WERI-Rb-1 (cell line): ENCODE measurements at regions not wholly inside any gene's neighbourhood (a gene's known extent, or its start where the extent isn't known, plus 50 kb on each side); places are given as distances from the start of the nearest gene placed in this dataset.
"Not testable (repeated sequence)": the region's sequence is repeated elsewhere in the genome, so short reads cannot be mapped to it uniquely, and the experiment has no call there.

Experiments used
- DNase-seq: peaks from one replicate; pipeline ENCODE4 v3.0.0-alpha.2; 2020
- H3K27ac ChIP-seq: fragments of 250-450 bp; sonication (Bioruptor Pico); 2 replicates; pipeline ENCODE4 v1.5.1; 2020; ENCODE audit warnings: mild to moderate bottlenecking, moderate library complexity
- H3K27me3 ChIP-seq: fragments of 250-450 bp; sonication (Bioruptor Pico); 2 replicates; pipeline ENCODE4 v1.5.1; 2021; ENCODE audit warnings: mild to moderate bottlenecking, low read depth, moderate library complexity; ENCODE audit not compliant: insufficient read depth, severe bottlenecking
- H3K36me3 ChIP-seq: fragments of 250-450 bp; sonication (Bioruptor Pico); 2 replicates; pipeline ENCODE4 v1.5.1; 2020; ENCODE audit warnings: mild to moderate bottlenecking, moderate library complexity
- H3K4me3 ChIP-seq: 2 replicates; pipeline ENCODE4 v1.5.1; 2011; ENCODE audit warnings: low read depth, mild to moderate bottlenecking, control low read depth, low read length
- H3K9me3 ChIP-seq: fragments of 250-450 bp; sonication (Bioruptor Pico); 2 replicates; pipeline ENCODE4 v1.5.1; 2021; ENCODE audit warnings: mild to moderate bottlenecking, moderate library complexity; ENCODE audit not compliant: severe bottlenecking
- CTCF ChIP-seq: IDR thresholded peaks from 2 replicates; pipeline ENCODE4 v1.5.1; 2011; ENCODE audit warnings: low read depth, mild to moderate bottlenecking, control low read depth, inconsistent platforms, low read length

- no peak for TF ChIP-seq CTCF
- H3K27ac ChIP-seq, result no peak overlapping the region
- H3K9me3 ChIP-seq, result peaks cover 3% of the 10 kb centered on the region
- no peak overlapping the region for H3K4me3 ChIP-seq
- no peak for DNase-seq
- H3K36me3 ChIP-seq, result no peaks in the 10 kb centered on the region
- H3K27me3 ChIP-seq, result no peaks in the 10 kb centered on the region
Measured at GRCh38 chr5:106784846-106785245, 885.9 kb downstream of the EFNA5 start.

DNA sequence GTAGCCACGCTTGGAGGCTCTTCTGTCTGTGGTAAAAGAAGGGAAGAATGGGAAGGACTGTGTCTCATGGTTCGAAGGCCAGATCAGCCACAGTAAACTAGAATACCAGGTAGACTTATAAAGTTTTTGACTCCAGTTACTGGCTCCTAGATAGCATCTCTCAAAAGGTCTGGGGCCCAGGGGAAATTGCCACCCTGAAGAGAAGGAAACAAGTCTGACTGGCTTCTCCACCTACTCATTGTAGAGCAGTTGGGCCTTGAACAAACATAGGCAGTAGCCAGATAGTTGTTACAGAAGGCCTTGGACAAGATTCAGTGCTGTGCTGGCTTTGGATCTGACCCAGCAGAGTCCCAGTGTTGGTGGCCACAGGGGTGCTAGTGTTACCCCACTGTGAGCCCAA, 890.4 kb downstream of the EFNA5 start:
- Histone ChIP-seq H3K36me3 (no peaks in the 10 kb centered on the region), H3K4me3 (no peak overlapping the region), H3K9me3 (peaks cover 3% of the 10 kb centered on the region), H3K27ac (no peak overlapping the region), H3K27me3 (no peaks in the 10 kb centered on the region)
- no peak for DNase-seq
- no peak for TF ChIP-seq CTCF

GRCh38 chr5:106776515-106776914, 894.2 kb downstream of the EFNA5 start:
- H3K36me3 ChIP-seq, H3K9me3 ChIP-seq, H3K27me3 ChIP-seq, DNase-seq, H3K4me3 ChIP-seq, H3K27ac ChIP-seq: not testable (repeated sequence)

- Histone ChIP-seq H3K27ac (no peak overlapping the region), H3K4me3 (no peak overlapping the region), H3K9me3 (no peaks in the 10 kb centered on the region), H3K36me3 (no peaks in the 10 kb centered on the region), H3K27me3 (no peaks in the 10 kb centered on the region)
- no peak for DNase-seq
- TF ChIP-seq CTCF, result no peak
Measured at GRCh38 chr5:106768392-106768791, 902.3 kb downstream of the EFNA5 start.

DNA sequence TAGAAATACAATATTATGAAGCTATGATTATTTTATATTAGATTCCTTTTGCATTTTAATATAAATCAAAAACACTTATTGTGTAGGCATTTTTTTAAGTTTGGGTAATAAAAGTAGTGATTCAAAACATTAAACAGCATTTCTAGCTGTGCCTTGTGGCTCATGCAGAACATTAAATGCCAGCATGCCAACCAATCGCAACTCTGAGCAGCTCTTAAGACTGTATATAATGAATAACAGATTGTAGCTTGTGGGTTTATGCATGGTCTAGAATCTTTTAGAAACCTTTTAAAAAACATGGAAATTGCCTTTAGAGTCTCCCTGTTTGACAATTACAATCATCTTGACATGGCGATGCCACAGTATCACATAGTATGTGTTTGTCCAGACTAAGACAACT, 903.8 kb downstream of the EFNA5 start:
- TF ChIP-seq CTCF, result no peak
- no peak overlapping the region for H3K27ac ChIP-seq
- no peak overlapping the region for H3K4me3 ChIP-seq
- no peaks in the 10 kb centered on the region for H3K9me3 ChIP-seq
- H3K27me3 ChIP-seq, result no peaks in the 10 kb centered on the region
- DNase-seq, result no peak
- H3K36me3 ChIP-seq, result no peaks in the 10 kb centered on the region

- H3K9me3 ChIP-seq, result no peaks in the 10 kb centered on the region
- TF ChIP-seq CTCF, result no peak
- H3K4me3 ChIP-seq, result no peak overlapping the region
- no peak overlapping the region for H3K27ac ChIP-seq
- no peak for DNase-seq
- no peaks in the 10 kb centered on the region for H3K27me3 ChIP-seq
- H3K36me3 ChIP-seq, result no peaks in the 10 kb centered on the region
Measured at GRCh38 chr5:106759581-106759980, 911.2 kb downstream of the EFNA5 start.
